Activated CD8-positive, alpha-beta memory T cell treated with anti-CD3 and anti-CD28 coated beads for 4 hours (primary cell): ENCODE measurements at regions not wholly inside any gene's neighbourhood (a gene's known extent, or its start where the extent isn't known, plus 50 kb on each side); places are given as distances from the start of the nearest gene placed in this dataset.
"Not testable (repeated sequence)": the region's sequence is repeated elsewhere in the genome, so short reads cannot be mapped to it uniquely, and the experiment has no call there.

ENCODE experiments used
- DNase-seq, 2 donors: peaks; one replicate each; pipeline ENCODE4 v3.0.0-alpha.2; 2020; ENCODE audit warnings: low read depth in 2 of 2

GRCh38 chr16:88331989-88332920 lies 50.5 kb upstream of the ZNF469 start:
- no peak for DNase-seq

- not testable (repeated sequence) for DNase-seq
These were observed 49.6 kb upstream of the ZNF469 start for GRCh38 chr16:88332921-88333825.
